ENCODE measurements at regions not wholly inside any gene's neighbourhood (a gene's known extent, or its start where the extent isn't known, plus 50 kb on each side); places are given as distances from the start of the nearest gene placed in this dataset.
A peak's percentile ranks its signal among the peaks of the same experiment; 100 is the strongest.
"Not testable (repeated sequence)": the region's sequence is repeated elsewhere in the genome, so short reads cannot be mapped to it uniquely, and the experiment has no call there.

GRCh38 chr9:109986521-109986991 is 206.6 kb downstream of the PALM2AKAP2 start:
- DNase-seq, result peak; percentile 16

GRCh38 chr9:109989296-109989695 is 209.3 kb downstream of the PALM2AKAP2 start:
- no peak for DNase-seq

GRCh38 chr9:109990541-109990940 is 210.5 kb downstream of the PALM2AKAP2 start:
- DNase-seq, result no peak

GRCh38 chr9:109992293-109992692 is 212.3 kb downstream of the PALM2AKAP2 start:
- no peak for DNase-seq

- DNase-seq, result no peak
Measured at GRCh38 chr9:109993250-109993978, 213.4 kb downstream of the PALM2AKAP2 start.

GRCh38 chr9:109994141-109994540 is 213.8 kb downstream of the C9orf152 start:
- no peak for DNase-seq

- DNase-seq, result no peak
Measured at GRCh38 chr9:109996936-109997580, 210.9 kb downstream of the C9orf152 start.

GRCh38 chr9:109997682-109998081 is 210.3 kb downstream of the C9orf152 start:
- DNase-seq, result no peak

- DNase-seq, result not testable (repeated sequence)
Measured at GRCh38 chr9:110005521-110005920, 202.4 kb downstream of the C9orf152 start.

- no peak for DNase-seq
Measured at GRCh38 chr9:110006657-110007056, 201.3 kb downstream of the C9orf152 start.

GRCh38 chr9:110007477-110008270 is 200.3 kb downstream of the C9orf152 start:
- no peak for DNase-seq

- DNase-seq, result peak; percentile 13
Measured at GRCh38 chr9:110008663-110009062, 199.3 kb downstream of the C9orf152 start.

GRCh38 chr9:110011628-110012320 is 196.2 kb downstream of the C9orf152 start:
- no peak for DNase-seq

GRCh38 chr9:110013064-110013463 is 194.9 kb downstream of the C9orf152 start:
- DNase-seq, result no peak

- no peak for DNase-seq
Measured at GRCh38 chr9:110015759-110016158, 192.2 kb downstream of the C9orf152 start.

- no peak for DNase-seq
Measured at GRCh38 chr9:110016340-110016739, 191.6 kb downstream of the C9orf152 start.

- DNase-seq, result not testable (repeated sequence)
Measured at GRCh38 chr9:110020216-110020615, 187.7 kb downstream of the C9orf152 start.

- peak; percentile 61 for DNase-seq
Measured at GRCh38 chr9:110021891-110022290, 186.1 kb downstream of the C9orf152 start.

- not testable (repeated sequence) for DNase-seq
Measured at GRCh38 chr9:110023221-110023620, 184.7 kb downstream of the C9orf152 start.

GRCh38 chr9:110025551-110026170 is 182.3 kb downstream of the C9orf152 start:
- peak; percentile 17 for DNase-seq

- DNase-seq, result peak; percentile 26
Measured at GRCh38 chr9:110027671-110028081, 180.3 kb downstream of the C9orf152 start.

- no peak for DNase-seq
Measured at GRCh38 chr9:110028271-110028670, 179.7 kb downstream of the C9orf152 start.

Measured in hematopoietic multipotent progenitor cell treated with erythropoietin and hydrocortisone succinate and interleukin-3 and kit ligand, for 6 days (in vitro differentiated cells).